ENCODE measurements at regions not wholly inside any gene's neighbourhood (a gene's known extent, or its start where the extent isn't known, plus 50 kb on each side); places are given as distances from the start of the nearest gene placed in this dataset.
"Not testable (repeated sequence)": the region's sequence is repeated elsewhere in the genome, so short reads cannot be mapped to it uniquely, and the experiment has no call there.

GRCh38 chr17:20815410-20815809 is 227.4 kb downstream of the USP22 start:
- TF ChIP-seq CTCF, POLR2A (IDR thresholded peaks at IDR 0.05): not testable (repeated sequence)

All from breast epithelium (tissue), 3 donors.